BJ (cell line): ENCODE measurements at regions not wholly inside any gene's neighbourhood (a gene's known extent, or its start where the extent isn't known, plus 50 kb on each side); places are given as distances from the start of the nearest gene placed in this dataset.

Experiments
- CTCF ChIA-PET: fragments of 350-600 bp; formaldehyde crosslinking; extraction: SDS; loops from one replicate; lab custom pipeline; 2021; ENCODE audit warnings: antibody characterized with exemption, inconsistent platforms; lab: Yijun Ruan, JAX
- POLR2A ChIA-PET: fragments of 300-600 bp; sonication (Branson Sonifier 250); formaldehyde crosslinking; extraction: SDS; loops from one replicate; lab custom pipeline; 2021; ENCODE audit warnings: antibody characterized with exemption; lab: Charles Lee
- DNase-seq: peaks from one replicate; pipeline ENCODE4 v3.0.0-alpha.2; 2011; ENCODE audit warnings: low read depth
- H3K27me3 ChIP-seq: 2 replicates; pipeline ENCODE4 v1.6.0; 2011; ENCODE audit warnings: low read length; ENCODE audit not compliant: control insufficient read depth, insufficient read depth
- H3K36me3 ChIP-seq: 2 replicates; pipeline ENCODE4 v1.5.1; 2011; ENCODE audit warnings: low read length; ENCODE audit not compliant: control insufficient read depth, insufficient read depth
- H3K4me3 ChIP-seq: 2 replicates; pipeline ENCODE4 v1.5.1; 2011; ENCODE audit warnings: low read depth, mild to moderate bottlenecking, control low read depth, low read length
- TF ChIP-seq, protein P1 (sequence below): IDR thresholded peaks from 2 replicates; pipeline ENCODE4 v1.5.1; 2011; ENCODE audit warnings: low read depth, mild to moderate bottlenecking, control low read depth, inconsistent platforms, low read length, moderate library complexity; ENCODE audit not compliant: insufficient read depth

GRCh38 chr1:57824535-57824934 lies 400.7 kb upstream of the DAB1 start:
- TF ChIP-seq, protein P1, sequence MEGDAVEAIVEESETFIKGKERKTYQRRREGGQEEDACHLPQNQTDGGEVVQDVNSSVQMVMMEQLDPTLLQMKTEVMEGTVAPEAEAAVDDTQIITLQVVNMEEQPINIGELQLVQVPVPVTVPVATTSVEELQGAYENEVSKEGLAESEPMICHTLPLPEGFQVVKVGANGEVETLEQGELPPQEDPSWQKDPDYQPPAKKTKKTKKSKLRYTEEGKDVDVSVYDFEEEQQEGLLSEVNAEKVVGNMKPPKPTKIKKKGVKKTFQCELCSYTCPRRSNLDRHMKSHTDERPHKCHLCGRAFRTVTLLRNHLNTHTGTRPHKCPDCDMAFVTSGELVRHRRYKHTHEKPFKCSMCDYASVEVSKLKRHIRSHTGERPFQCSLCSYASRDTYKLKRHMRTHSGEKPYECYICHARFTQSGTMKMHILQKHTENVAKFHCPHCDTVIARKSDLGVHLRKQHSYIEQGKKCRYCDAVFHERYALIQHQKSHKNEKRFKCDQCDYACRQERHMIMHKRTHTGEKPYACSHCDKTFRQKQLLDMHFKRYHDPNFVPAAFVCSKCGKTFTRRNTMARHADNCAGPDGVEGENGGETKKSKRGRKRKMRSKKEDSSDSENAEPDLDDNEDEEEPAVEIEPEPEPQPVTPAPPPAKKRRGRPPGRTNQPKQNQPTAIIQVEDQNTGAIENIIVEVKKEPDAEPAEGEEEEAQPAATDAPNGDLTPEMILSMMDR = no peak
- no peak for DNase-seq
- ChIA-PET CTCF (interaction anchor here (2.2 kb wide), 1 partner anchor 11 kb away, joined by 6 read pairs; no protein-coding TSS in a partner anchor), POLR2A (no interaction called here)
- Histone ChIP-seq H3K27me3 (no peaks in the 10 kb centered on the region), H3K4me3 (no peak overlapping the region), H3K36me3 (no peaks in the 10 kb centered on the region)

DNA sequence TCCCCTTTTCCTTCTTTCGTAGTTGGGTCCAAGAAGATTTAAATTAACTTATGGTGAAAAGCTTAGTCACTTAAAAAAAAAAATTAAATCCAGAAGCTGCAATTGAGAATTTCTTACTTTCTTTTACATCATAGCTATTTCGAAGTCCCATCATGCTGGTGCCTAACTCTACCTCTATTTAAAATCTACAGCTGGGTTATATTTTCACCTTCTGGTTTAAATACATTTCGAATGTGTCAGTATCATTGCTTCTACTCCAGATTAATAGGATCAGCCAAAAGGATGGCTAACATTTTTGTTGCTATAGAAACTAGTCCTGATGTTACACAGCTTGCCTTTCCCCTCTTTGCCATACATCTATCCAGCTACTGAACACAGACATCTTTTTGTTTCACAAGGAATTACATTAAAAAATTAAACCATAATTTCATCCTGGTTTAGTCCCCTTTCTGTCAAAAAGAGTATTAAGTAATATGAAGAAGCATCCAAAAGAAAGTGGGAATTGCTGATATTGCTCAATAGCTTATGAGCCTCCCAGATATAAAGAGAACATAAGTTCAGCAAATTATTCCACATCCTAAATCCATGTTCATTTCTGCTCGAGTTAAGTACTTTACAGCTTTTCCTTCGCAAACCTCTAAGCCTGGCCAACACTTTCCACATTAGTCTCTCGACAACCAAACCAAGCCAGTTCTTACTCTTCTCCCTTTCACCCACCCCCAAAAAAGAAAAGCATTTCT lies 396.7 kb upstream of the DAB1 start:
- ChIA-PET POLR2A (interaction anchor here (0.6 kb wide), 1 partner anchor 16 kb away, joined by 3 read pairs; no protein-coding TSS in a partner anchor), CTCF (no interaction called here)

GRCh38 chr1:57819893-57820292 lies 396.0 kb upstream of the DAB1 start:
- POLR2A ChIA-PET = no interaction called here
- Histone ChIP-seq H3K4me3 (no peak overlapping the region), H3K27me3 (no peaks in the 10 kb centered on the region), H3K36me3 (no peaks in the 10 kb centered on the region)
- CTCF ChIA-PET = no interaction called here
- TF ChIP-seq, protein P1 = no peak
- no peak for DNase-seq

More for the DNA sequence above, 396.7 kb upstream of the DAB1 start:
- Histone ChIP-seq H3K27me3 (no peaks in the 10 kb centered on the region), H3K4me3 (no peak overlapping the region), H3K36me3 (no peaks in the 10 kb centered on the region)
- no peak for DNase-seq
- TF ChIP-seq, protein P1 = no peak

GRCh38 chr1:57803586-57803985 lies 379.7 kb upstream of the DAB1 start:
- ChIA-PET POLR2A (no interaction called here), CTCF (no interaction called here)
- Histone ChIP-seq H3K36me3 (no peaks in the 10 kb centered on the region), H3K27me3 (no peaks in the 10 kb centered on the region), H3K4me3 (no peak overlapping the region)
- TF ChIP-seq, protein P1 = no peak
- no peak for DNase-seq

DNA sequence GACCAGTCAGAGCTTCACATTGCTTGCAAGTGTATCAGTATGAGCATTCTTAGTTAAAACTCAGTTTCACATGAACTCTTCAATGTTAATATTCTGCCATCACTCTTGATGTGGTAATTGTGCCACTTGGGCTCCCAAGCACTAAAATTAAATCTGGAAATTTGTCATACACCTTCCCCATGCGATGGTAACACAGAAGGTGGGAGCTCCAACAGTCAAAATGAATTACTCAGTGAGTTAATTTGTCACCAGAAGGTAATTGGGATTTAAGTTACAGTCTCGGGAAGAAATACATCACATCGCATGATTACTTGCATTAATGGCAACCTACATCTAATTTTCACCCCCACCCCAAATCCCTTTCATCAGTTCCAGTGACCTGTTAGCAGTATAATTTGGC lies 376.5 kb upstream of the DAB1 start:
- POLR2A ChIA-PET = no interaction called here
- Histone ChIP-seq H3K36me3 (no peaks in the 10 kb centered on the region), H3K4me3 (no peak overlapping the region), H3K27me3 (no peaks in the 10 kb centered on the region)
- CTCF ChIA-PET = interaction anchor here (0.9 kb wide), 1 partner anchor 9 kb away, joined by 3 read pairs; no protein-coding TSS in a partner anchor
- DNase-seq = no peak
- TF ChIP-seq, protein P1 = no peak
